HCT116 (cell line): ENCODE measurements at regions not wholly inside any gene's neighbourhood (a gene's known extent, or its start where the extent isn't known, plus 50 kb on each side); places are given as distances from the start of the nearest gene placed in this dataset.

Experiments used
- CBX3 ChIP-seq: IDR thresholded peaks from 2 replicates; pipeline ENCODE4 v1.6.1; 2012; ENCODE audit warnings: low read depth
- CEBPB ChIP-seq: IDR thresholded peaks from 2 replicates; pipeline ENCODE4 v1.6.1; 2012; ENCODE audit warnings: low read depth
- EZH2 ChIP-seq: fragments of 200-600 bp; sonication (generic); IDR thresholded peaks from 2 replicates; pipeline ENCODE4 v1.6.1; 2017; ENCODE audit warnings: antibody characterized with exemption, mixed run types
- EZH2phosphoT487 ChIP-seq: fragments of 200-600 bp; IDR thresholded peaks from 2 replicates; pipeline ENCODE4 v1.6.1; 2018; ENCODE audit warnings: antibody characterized with exemption, borderline replicate concordance
- JUND ChIP-seq: IDR thresholded peaks from 2 replicates; pipeline ENCODE4 v1.6.1; 2012
- RAD21 ChIP-seq: IDR thresholded peaks from 2 replicates; pipeline ENCODE4 v1.6.1; 2012; ENCODE audit warnings: low read depth, mild to moderate bottlenecking
- SRF ChIP-seq: IDR thresholded peaks from 2 replicates; pipeline ENCODE4 v1.6.1; 2012; ENCODE audit warnings: low read depth
- TCF7L2 ChIP-seq: IDR thresholded peaks from 2 replicates; pipeline ENCODE4 v1.7.0; 2011; ENCODE audit warnings: borderline replicate concordance, inconsistent platforms; ENCODE audit not compliant: insufficient read depth, insufficient read length; ENCODE audit errors: extremely low read depth
- ZFX ChIP-seq: fragments of 450-650 bp; IDR thresholded peaks from 2 replicates; pipeline ENCODE4 v1.6.1; 2017
- ZNF274 ChIP-seq: fragments of 200-500 bp; sonication (Bioruptor generic); IDR thresholded peaks from 2 replicates; pipeline ENCODE4 v1.6.1; 2014; ENCODE audit warnings: mild to moderate bottlenecking, low read depth, low read length, inconsistent platforms
- TF ChIP-seq, protein P1 (sequence below): IDR thresholded peaks from 2 replicates; pipeline ENCODE4 v1.6.1; 2012
- TF ChIP-seq, protein P2 (sequence below), 3 experiments: fragments of 200-600 bp in 1 of 3; sonication (generic) in 1 of 3; IDR thresholded peaks in 2 of 3; conservative IDR thresholded peaks in 1 of 3; 2 replicates each; pipeline ENCODE4 v1.5.1; 2012 to 2017; ENCODE audit warnings: low read depth in 2 of 3, low read length in 2 of 3, antibody characterized with exemption in 1 of 3, borderline replicate concordance in 1 of 3, control low read depth in 1 of 3, mild to moderate bottlenecking in 1 of 3, mixed read lengths in 1 of 3, mixed run types in 1 of 3, moderate library complexity in 1 of 3; ENCODE audit not compliant: insufficient read depth in 1 of 3
- TF ChIP-seq, protein P3 (sequence below): IDR thresholded peaks from 2 replicates; pipeline ENCODE4 v1.6.1; 2012; ENCODE audit warnings: low read depth
- TF ChIP-seq, protein P4 (sequence below): IDR thresholded peaks from 2 replicates; pipeline ENCODE4 v1.6.1; 2012

DNA sequence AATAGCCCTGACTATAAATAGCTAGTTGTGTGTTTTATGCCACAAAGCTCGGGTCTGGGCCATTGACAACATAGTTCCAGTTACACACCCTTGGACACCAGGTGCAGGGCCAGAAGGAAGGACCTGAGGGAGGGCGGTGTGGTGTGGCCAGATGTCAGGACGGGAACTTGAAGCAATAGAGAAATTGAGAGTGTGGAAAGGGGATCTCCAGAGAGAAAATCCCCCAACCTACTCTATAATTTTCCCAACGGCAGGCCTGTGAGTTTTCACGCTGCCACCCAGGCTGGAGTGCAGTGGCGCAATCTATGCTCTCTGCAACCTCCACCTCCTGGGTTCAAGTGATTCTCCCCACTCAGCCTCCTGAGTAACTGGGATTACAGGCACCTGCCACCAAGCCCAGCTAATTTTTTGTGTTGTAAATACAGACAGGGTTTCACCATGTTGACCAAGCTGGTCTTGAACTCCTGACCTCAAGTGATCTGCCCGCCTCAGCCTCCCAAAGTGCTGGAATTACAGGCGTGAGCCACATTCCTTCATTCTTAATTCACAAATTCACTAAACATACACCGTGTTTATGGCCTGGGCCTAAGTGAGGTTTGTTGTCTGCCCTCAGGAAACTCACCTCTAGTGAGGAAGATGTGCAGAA is 70.8 kb upstream of the KLF13 start:
- TF ChIP-seq, protein P1, sequence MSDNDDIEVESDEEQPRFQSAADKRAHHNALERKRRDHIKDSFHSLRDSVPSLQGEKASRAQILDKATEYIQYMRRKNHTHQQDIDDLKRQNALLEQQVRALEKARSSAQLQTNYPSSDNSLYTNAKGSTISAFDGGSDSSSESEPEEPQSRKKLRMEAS, result no peak
- no peak for TF ChIP-seq TCF7L2
- TF ChIP-seq, protein P2, sequence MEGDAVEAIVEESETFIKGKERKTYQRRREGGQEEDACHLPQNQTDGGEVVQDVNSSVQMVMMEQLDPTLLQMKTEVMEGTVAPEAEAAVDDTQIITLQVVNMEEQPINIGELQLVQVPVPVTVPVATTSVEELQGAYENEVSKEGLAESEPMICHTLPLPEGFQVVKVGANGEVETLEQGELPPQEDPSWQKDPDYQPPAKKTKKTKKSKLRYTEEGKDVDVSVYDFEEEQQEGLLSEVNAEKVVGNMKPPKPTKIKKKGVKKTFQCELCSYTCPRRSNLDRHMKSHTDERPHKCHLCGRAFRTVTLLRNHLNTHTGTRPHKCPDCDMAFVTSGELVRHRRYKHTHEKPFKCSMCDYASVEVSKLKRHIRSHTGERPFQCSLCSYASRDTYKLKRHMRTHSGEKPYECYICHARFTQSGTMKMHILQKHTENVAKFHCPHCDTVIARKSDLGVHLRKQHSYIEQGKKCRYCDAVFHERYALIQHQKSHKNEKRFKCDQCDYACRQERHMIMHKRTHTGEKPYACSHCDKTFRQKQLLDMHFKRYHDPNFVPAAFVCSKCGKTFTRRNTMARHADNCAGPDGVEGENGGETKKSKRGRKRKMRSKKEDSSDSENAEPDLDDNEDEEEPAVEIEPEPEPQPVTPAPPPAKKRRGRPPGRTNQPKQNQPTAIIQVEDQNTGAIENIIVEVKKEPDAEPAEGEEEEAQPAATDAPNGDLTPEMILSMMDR (IDR thresholded peaks at IDR 0.05 in 2 of 3, conservative IDR thresholded peaks at IDR 0.05 in 1 of 3; ENCODE audit: borderline replicate concordance in 1 of 3, insufficient read depth in 1 of 3, low read depth in 2 of 3, low read length in 2 of 3), result no peak
- TF ChIP-seq, protein P3, sequence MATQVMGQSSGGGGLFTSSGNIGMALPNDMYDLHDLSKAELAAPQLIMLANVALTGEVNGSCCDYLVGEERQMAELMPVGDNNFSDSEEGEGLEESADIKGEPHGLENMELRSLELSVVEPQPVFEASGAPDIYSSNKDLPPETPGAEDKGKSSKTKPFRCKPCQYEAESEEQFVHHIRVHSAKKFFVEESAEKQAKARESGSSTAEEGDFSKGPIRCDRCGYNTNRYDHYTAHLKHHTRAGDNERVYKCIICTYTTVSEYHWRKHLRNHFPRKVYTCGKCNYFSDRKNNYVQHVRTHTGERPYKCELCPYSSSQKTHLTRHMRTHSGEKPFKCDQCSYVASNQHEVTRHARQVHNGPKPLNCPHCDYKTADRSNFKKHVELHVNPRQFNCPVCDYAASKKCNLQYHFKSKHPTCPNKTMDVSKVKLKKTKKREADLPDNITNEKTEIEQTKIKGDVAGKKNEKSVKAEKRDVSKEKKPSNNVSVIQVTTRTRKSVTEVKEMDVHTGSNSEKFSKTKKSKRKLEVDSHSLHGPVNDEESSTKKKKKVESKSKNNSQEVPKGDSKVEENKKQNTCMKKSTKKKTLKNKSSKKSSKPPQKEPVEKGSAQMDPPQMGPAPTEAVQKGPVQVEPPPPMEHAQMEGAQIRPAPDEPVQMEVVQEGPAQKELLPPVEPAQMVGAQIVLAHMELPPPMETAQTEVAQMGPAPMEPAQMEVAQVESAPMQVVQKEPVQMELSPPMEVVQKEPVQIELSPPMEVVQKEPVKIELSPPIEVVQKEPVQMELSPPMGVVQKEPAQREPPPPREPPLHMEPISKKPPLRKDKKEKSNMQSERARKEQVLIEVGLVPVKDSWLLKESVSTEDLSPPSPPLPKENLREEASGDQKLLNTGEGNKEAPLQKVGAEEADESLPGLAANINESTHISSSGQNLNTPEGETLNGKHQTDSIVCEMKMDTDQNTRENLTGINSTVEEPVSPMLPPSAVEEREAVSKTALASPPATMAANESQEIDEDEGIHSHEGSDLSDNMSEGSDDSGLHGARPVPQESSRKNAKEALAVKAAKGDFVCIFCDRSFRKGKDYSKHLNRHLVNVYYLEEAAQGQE, result no peak
- TF ChIP-seq SRF, result no peak
- TF ChIP-seq ZNF274, result no peak
- TF ChIP-seq, protein P4, sequence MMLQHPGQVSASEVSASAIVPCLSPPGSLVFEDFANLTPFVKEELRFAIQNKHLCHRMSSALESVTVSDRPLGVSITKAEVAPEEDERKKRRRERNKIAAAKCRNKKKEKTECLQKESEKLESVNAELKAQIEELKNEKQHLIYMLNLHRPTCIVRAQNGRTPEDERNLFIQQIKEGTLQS, result no peak
- no peak for TF ChIP-seq EZH2phosphoT487
- no peak for TF ChIP-seq CEBPB
- no peak for TF ChIP-seq RAD21
- no peak for TF ChIP-seq EZH2
- TF ChIP-seq JUND, result no peak
- no peak for TF ChIP-seq ZFX
- no peak for TF ChIP-seq CBX3
